ENCODE measurements at regions not wholly inside any gene's neighbourhood (a gene's known extent, or its start where the extent isn't known, plus 50 kb on each side); places are given as distances from the start of the nearest gene placed in this dataset.
A peak's percentile ranks its signal among the peaks of the same experiment; 100 is the strongest.

GRCh38 chr3:107263269-107264021 is 113.8 kb upstream of the CCDC54 start:
- Histone ChIP-seq H3K4me3 (no peak overlapping the region), H3K36me3 (no peaks in the 10 kb centered on the region), H3K27me3 (no peaks in the 10 kb centered on the region), H3K9me3 (no peaks in the 10 kb centered on the region), H3K4me1 (peaks cover 0 to 10% (median 4%) of the 10 kb centered on the region in 3 donors), H3K27ac (no peak overlapping the region)
- no peak for ATAC-seq
- TF ChIP-seq CTCF (IDR thresholded peaks at IDR 0.05): no peak
- no peak for FAIRE-seq
- intact Hi-C loops (cut with DNase I): no loop called here
- 77 to 81% methylated on average over 9 of the region's 9 CpGs for WGBS, 2 donors
- DNase-seq: no peak

- H3K9me3 ChIP-seq: no peaks in the 10 kb centered on the region
- H3K36me3 ChIP-seq: no peaks in the 10 kb centered on the region
- no peak for DNase-seq
- 16% methylated on average over 6 of the region's 6 CpGs for WGBS, 2 donors
- FAIRE-seq: no peak
- no peak for TF ChIP-seq CTCF (IDR thresholded peaks at IDR 0.05)
- H3K27me3 ChIP-seq: no peaks in the 10 kb centered on the region
- H3K27ac ChIP-seq: no peak overlapping the region
- peaks cover 0 to 10% (median 4%) of the 10 kb centered on the region in 3 donors for H3K4me1 ChIP-seq
- intact Hi-C loops (cut with DNase I): no loop called here
- H3K4me3 ChIP-seq: no peak overlapping the region
- ATAC-seq: peak; percentile 78 to 92 (median 86)
Observed at GRCh38 chr3:107264888-107265287, 112.4 kb upstream of the CCDC54 start.

GRCh38 chr3:107265526-107265925 is 111.7 kb upstream of the CCDC54 start:
- Histone ChIP-seq H3K27ac (no peak overlapping the region), H3K4me1 (peaks cover 0 to 10% (median 4%) of the 10 kb centered on the region in 3 donors), H3K36me3 (no peaks in the 10 kb centered on the region), H3K27me3 (no peaks in the 10 kb centered on the region), H3K4me3 (no peak overlapping the region), H3K9me3 (no peaks in the 10 kb centered on the region)
- TF ChIP-seq CTCF (IDR thresholded peaks at IDR 0.05): no peak
- no peak for FAIRE-seq
- intact Hi-C loops (cut with DNase I): no loop called here
- no peak for ATAC-seq
- WGBS, 2 donors: 89 to 91% methylated on average over 1 of the region's 1 CpG
- DNase-seq: no peak

- H3K4me3 ChIP-seq: no peak overlapping the region
- no peaks in the 10 kb centered on the region for H3K27me3 ChIP-seq
- H3K9me3 ChIP-seq: no peaks in the 10 kb centered on the region
- DNase-seq: no peak
- no peak for FAIRE-seq
- no peak overlapping the region for H3K27ac ChIP-seq
- TF ChIP-seq CTCF (IDR thresholded peaks at IDR 0.05): no peak
- no peak for ATAC-seq
- 79 to 89% methylated on average over 4 of the region's 4 CpGs for WGBS, 2 donors
- H3K36me3 ChIP-seq: no peaks in the 10 kb centered on the region
- intact Hi-C loops (cut with DNase I): no loop called here
- peaks cover 0 to 10% (median 4%) of the 10 kb centered on the region in 3 donors for H3K4me1 ChIP-seq
Observed at GRCh38 chr3:107268469-107268868, 108.8 kb upstream of the CCDC54 start.

GRCh38 chr3:107269136-107269535 is 108.1 kb upstream of the CCDC54 start:
- ATAC-seq (no peak), FAIRE-seq (no peak), DNase-seq (no peak)
- peaks cover 0 to 10% (median 4%) of the 10 kb centered on the region in 3 donors for H3K4me1 ChIP-seq
- no peaks in the 10 kb centered on the region for H3K36me3 ChIP-seq
- H3K27me3 ChIP-seq: no peaks in the 10 kb centered on the region
- intact Hi-C loops (cut with DNase I): no loop called here
- no peak overlapping the region for H3K27ac ChIP-seq
- H3K9me3 ChIP-seq: no peaks in the 10 kb centered on the region
- 86 to 90% methylated on average over 7 of the region's 7 CpGs for WGBS, 2 donors
- no peak overlapping the region for H3K4me3 ChIP-seq
- no peak for TF ChIP-seq CTCF (IDR thresholded peaks at IDR 0.05)

Data from pancreas (tissue), 10 donors.